ENCODE measurements at regions not wholly inside any gene's neighbourhood (a gene's known extent, or its start where the extent isn't known, plus 50 kb on each side); places are given as distances from the start of the nearest gene placed in this dataset.

DNA sequence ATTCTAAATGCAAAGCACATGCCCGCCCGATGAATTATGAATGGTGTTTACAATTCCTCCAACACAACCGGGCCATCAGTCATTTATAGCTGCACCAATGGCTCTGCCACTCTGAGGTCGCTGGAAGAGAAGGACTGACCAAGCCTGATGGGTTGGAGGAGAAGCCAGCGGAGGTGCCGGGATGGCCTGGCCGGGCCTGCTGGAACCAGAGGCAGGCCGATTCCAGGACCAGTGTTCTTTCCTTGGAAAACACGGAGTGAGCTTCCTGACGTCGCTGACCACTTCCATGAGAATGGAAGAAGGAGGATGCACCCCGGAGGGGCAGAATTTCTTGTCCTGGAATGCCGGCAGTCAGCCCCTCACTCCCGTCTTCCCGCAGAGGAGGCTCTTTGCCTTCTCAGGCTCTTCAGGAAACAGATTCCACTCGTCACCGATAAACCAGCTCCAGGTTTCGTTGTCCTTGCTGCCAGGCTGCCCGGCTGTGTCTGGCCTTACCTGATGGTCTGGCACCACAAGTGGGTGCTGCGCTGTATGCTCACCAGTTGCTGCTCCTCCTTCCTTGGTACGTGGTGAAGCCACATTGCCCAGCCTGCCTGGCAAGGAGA, 358.5 kb upstream of the SFSWAP start:
- TF ChIP-seq CTCF (IDR thresholded peaks at IDR 0.05; ENCODE audit: extremely low read depth, low read depth, low read length) = no peak
- Histone ChIP-seq H4K20me1 (ENCODE audit: insufficient read depth, low read length) (no peaks in the 10 kb centered on the region), H3K4me1 (ENCODE audit: insufficient read depth, low read length) (no peaks in the 10 kb centered on the region), H3K4me3 (ENCODE audit: insufficient read depth, low read length) (no peak overlapping the region), H3K27ac (ENCODE audit: low read depth, low read length) (no peak overlapping the region), H2AFZ (ENCODE audit: low read length) (no peak overlapping the region), H3K27me3 (ENCODE audit: insufficient read depth, low read length) (no peaks in the 10 kb centered on the region), H3K79me2 (ENCODE audit: insufficient read depth, low read length) (no peaks in the 10 kb centered on the region), H3K9me3 (ENCODE audit: low read depth, low read length) (no peaks in the 10 kb centered on the region), H3K4me2 (ENCODE audit: insufficient read depth, low read length) (no peak overlapping the region), H3K36me3 (ENCODE audit: insufficient read depth, low read length) (no peaks in the 10 kb centered on the region)
- no peak for DNase-seq (ENCODE audit: insufficient read length, low spot score, missing footprints)

DNA sequence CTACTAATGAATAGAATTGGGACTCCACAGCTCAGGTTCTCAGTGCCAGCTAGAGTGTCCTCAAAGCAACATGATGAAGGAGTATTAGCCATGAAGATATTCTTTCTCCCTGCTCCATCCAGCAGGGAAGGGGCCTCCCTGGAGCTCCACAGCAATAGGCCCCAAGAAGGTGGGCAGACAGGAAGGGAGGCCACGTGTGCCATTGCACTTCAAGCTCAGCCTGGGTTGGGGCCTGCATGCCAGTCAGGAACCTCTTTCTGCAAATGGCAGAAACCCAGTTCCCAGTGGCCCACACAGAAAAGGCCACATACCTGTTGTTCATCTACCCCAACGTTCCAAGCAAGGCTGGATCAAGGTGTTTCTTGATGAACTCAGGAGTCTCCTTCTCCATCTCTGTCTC, 357.5 kb upstream of the SFSWAP start:
- H3K9me3 ChIP-seq (ENCODE audit: low read depth, low read length) = no peaks in the 10 kb centered on the region
- no peak overlapping the region for H3K27ac ChIP-seq (ENCODE audit: low read depth, low read length)
- no peak overlapping the region for H3K4me2 ChIP-seq (ENCODE audit: insufficient read depth, low read length)
- H3K79me2 ChIP-seq (ENCODE audit: insufficient read depth, low read length) = no peaks in the 10 kb centered on the region
- no peaks in the 10 kb centered on the region for H3K4me1 ChIP-seq (ENCODE audit: insufficient read depth, low read length)
- no peak overlapping the region for H2AFZ ChIP-seq (ENCODE audit: low read length)
- no peak overlapping the region for H3K4me3 ChIP-seq (ENCODE audit: insufficient read depth, low read length)
- DNase-seq (ENCODE audit: insufficient read length, low spot score, missing footprints) = no peak
- no peaks in the 10 kb centered on the region for H3K27me3 ChIP-seq (ENCODE audit: insufficient read depth, low read length)
- no peaks in the 10 kb centered on the region for H3K36me3 ChIP-seq (ENCODE audit: insufficient read depth, low read length)
- no peaks in the 10 kb centered on the region for H4K20me1 ChIP-seq (ENCODE audit: insufficient read depth, low read length)
- no peak for TF ChIP-seq CTCF (IDR thresholded peaks at IDR 0.05; ENCODE audit: extremely low read depth, low read depth, low read length)

GRCh38 chr12:131353826-131354225, 357.1 kb upstream of the SFSWAP start:
- DNase-seq (ENCODE audit: insufficient read length, low spot score, missing footprints) = no peak
- no peak overlapping the region for H3K4me2 ChIP-seq (ENCODE audit: insufficient read depth, low read length)
- no peaks in the 10 kb centered on the region for H3K27me3 ChIP-seq (ENCODE audit: insufficient read depth, low read length)
- no peak overlapping the region for H3K27ac ChIP-seq (ENCODE audit: low read depth, low read length)
- no peaks in the 10 kb centered on the region for H3K79me2 ChIP-seq (ENCODE audit: insufficient read depth, low read length)
- H3K4me3 ChIP-seq (ENCODE audit: insufficient read depth, low read length) = no peak overlapping the region
- H3K36me3 ChIP-seq (ENCODE audit: insufficient read depth, low read length) = no peaks in the 10 kb centered on the region
- H2AFZ ChIP-seq (ENCODE audit: low read length) = no peak overlapping the region
- H4K20me1 ChIP-seq (ENCODE audit: insufficient read depth, low read length) = no peaks in the 10 kb centered on the region
- no peaks in the 10 kb centered on the region for H3K4me1 ChIP-seq (ENCODE audit: insufficient read depth, low read length)
- no peaks in the 10 kb centered on the region for H3K9me3 ChIP-seq (ENCODE audit: low read depth, low read length)
- TF ChIP-seq CTCF (IDR thresholded peaks at IDR 0.05; ENCODE audit: extremely low read depth, low read depth, low read length) = no peak

DNA sequence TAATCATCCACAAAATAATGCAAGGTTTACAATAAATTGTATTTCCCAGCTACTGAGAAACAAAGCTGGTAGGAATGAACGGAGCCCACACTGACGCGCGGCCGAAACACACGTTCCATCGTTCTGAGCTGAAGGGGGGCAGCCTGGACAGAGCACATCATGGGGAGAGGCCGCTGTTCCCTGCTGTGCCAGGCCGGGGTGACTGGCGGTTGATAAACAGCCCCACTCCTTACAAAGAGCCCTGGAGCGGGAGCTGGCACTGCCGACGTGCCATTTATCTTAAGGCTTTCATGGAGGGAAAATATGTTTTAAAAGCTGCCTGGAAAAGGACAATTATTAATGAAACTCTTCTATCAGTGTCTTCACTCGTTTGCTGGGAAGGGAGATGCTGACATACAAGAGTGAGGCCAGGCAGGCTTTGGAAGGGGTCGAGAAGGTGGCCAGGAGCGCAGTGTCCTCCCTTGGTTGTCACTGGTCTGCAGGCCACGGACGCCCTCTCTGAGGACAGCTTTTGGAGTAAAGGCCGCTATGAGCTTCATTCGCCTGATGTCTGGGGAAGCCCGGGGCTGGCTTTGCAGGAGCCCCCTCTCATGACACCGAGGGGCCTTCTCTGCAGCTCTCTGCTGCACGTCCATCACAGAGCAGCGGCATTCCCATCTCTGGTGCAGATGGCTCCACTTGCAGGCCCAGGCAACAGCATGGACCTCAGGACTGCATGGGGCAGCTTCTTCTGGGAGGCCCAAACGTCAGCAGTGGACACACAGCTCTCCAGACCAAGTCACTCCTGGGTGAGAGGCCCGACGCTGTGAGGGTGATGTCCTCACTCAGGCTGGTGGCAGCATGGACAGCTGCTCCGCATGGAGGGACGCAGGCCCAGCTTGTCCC, 355.3 kb upstream of the SFSWAP start:
- Histone ChIP-seq H4K20me1 (ENCODE audit: insufficient read depth, low read length) (no peaks in the 10 kb centered on the region), H2AFZ (ENCODE audit: low read length) (no peak overlapping the region), H3K79me2 (ENCODE audit: insufficient read depth, low read length) (no peaks in the 10 kb centered on the region), H3K36me3 (ENCODE audit: insufficient read depth, low read length) (no peaks in the 10 kb centered on the region), H3K4me2 (ENCODE audit: insufficient read depth, low read length) (no peak overlapping the region), H3K27ac (ENCODE audit: low read depth, low read length) (no peak overlapping the region), H3K27me3 (ENCODE audit: insufficient read depth, low read length) (no peaks in the 10 kb centered on the region), H3K4me1 (ENCODE audit: insufficient read depth, low read length) (no peaks in the 10 kb centered on the region), H3K4me3 (ENCODE audit: insufficient read depth, low read length) (no peak overlapping the region), H3K9me3 (ENCODE audit: low read depth, low read length) (no peaks in the 10 kb centered on the region)
- no peak for DNase-seq (ENCODE audit: insufficient read length, low spot score, missing footprints)
- TF ChIP-seq CTCF (IDR thresholded peaks at IDR 0.05; ENCODE audit: extremely low read depth, low read depth, low read length) = no peak

Data from osteoblast (primary cell).